HG02973 (cell line): ENCODE measurements at regions not wholly inside any gene's neighbourhood (a gene's known extent, or its start where the extent isn't known, plus 50 kb on each side); places are given as distances from the start of the nearest gene placed in this dataset.

ENCODE experiments used
- ATAC-seq: cut with Tn5 transposase; IDR thresholded peaks from one replicate; pipeline ENCODE4 v1.9.1; 2021; ENCODE audit warnings: moderate library complexity; ENCODE audit not compliant: unreplicated experiment

- no peak for ATAC-seq
Observed at GRCh38 chr7:124692425-124692824, 73.2 kb downstream of the GPR37 start.

GRCh38 chr7:124690840-124691239 lies 74.8 kb downstream of the GPR37 start:
- no peak for ATAC-seq

DNA sequence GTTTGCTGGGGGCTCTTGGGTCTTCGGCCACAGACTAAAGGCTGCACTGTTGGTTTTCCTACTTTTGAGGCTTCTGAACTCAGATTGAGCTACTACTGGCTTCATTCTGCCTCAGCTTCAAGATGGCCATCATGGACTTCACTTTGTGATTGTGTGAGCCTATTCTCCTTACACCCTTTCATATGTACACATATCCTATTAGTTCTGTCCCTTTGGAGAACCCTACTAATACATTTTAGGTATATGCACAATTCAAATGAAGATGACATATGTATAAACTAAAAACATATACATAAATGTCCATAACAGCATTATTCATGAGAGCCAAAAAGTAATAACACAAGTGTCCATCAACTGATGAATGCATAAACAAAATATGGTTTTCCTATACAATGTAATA lies 75.7 kb downstream of the GPR37 start:
- ATAC-seq, result no peak

- ATAC-seq, result no peak
Observed at GRCh38 chr7:124689523-124689922, 76.1 kb downstream of the GPR37 start.

DNA sequence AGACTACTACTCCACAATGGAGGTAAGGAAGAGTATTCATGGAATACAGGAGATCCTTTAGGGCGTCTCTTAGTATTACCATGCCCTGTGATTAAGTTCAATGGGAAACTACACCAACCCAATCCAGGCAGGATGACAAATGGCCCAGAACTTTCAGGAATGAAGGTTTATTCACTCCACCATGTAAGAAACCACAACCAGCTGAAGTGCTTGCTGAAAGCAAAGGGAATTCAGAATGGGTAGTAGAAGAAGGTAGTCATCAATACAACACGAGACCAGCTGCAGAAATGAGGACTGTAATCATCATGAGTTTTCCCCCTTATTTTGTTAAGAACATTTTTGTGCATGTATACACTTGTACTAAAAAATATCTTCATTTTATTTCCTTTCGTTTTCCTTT lies 76.6 kb downstream of the GPR37 start:
- ATAC-seq, result no peak

GRCh38 chr7:124686543-124687171 lies 78.9 kb downstream of the GPR37 start:
- ATAC-seq, result no peak

- ATAC-seq, result no peak
Observed at GRCh38 chr7:124681946-124682345, 83.6 kb downstream of the GPR37 start.

DNA sequence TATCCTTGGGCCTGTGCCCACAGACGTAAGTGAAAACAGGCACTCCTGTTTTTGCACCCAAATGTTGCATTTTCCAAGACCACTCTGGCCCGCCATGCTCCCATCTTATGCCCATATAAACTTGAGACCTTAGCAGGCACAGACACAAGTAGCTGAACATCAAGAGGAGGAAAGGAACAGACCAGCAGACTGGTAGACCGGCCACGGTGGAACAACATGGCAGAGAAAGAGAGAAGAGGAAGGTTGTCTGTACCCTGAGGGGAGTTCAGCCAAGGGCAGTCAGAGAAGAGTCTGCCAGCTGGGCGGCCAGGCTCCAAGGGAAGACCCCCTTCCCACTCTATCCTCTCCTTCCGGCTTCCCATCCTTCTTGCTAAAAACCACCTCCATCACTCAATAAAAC lies 85.3 kb downstream of the GPR37 start:
- ATAC-seq, result no peak

DNA sequence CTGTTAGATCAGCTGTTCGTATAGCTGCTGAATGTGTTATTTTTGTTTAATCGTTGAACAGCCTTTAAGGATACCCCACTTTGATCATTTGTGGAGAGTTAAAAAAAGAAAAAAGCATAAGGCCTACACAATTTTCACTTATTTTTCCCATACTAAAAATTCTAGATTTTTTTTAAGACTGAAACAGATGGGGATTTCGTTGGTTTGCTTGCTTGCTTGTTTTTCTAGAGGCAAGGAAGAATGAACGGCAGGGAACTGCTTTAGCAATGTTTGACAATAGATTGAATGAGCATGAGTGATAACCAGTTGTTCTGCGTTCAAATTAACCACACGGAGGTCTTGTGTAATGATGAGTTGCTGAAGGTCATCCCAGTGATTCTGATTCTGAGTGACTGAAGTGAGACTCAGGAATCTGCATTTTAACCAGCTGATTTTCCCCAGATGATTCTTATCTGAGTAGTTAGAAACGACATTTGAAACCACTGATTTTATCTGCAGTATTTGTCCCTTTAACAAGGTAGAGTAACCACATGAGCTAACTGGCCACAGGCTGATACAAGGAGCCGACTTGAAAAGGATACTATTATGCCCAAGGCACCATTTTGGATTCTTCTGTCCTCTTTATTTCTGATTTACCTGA lies 85.9 kb downstream of the GPR37 start:
- no peak for ATAC-seq

- ATAC-seq, result no peak
Observed at GRCh38 chr7:124679146-124679545, 86.4 kb downstream of the GPR37 start.

- no peak for ATAC-seq
Observed at GRCh38 chr7:124674451-124674850, 91.1 kb downstream of the GPR37 start.

GRCh38 chr7:124672011-124672410 lies 93.6 kb downstream of the GPR37 start:
- ATAC-seq, result no peak

GRCh38 chr7:124667312-124668153 lies 98.1 kb downstream of the GPR37 start:
- no peak for ATAC-seq

- no peak for ATAC-seq
Observed at GRCh38 chr7:124662937-124663336, 102.7 kb downstream of the GPR37 start.

GRCh38 chr7:124662372-124662771 lies 103.2 kb downstream of the GPR37 start:
- ATAC-seq, result no peak

- no peak for ATAC-seq
Observed at GRCh38 chr7:124655990-124656389, 109.6 kb downstream of the GPR37 start.

DNA sequence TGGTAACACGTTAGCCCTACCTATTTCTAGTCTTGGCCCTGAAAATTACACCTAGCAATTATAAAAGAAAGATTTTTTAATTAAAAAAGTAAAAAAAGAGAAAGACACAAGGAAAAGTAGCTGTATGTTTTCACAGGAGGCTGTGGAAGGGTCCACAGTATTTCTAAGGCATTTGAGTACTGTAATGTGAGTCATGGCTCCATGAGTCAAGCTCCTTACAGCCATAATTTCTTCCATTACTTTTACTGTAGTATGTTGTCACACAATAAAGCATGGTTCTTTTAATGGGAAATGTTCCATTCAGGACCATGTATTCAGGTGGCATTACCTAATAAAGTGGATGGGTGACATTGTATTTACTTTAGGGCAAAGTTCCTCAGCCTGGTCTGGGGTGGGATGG lies 113.4 kb downstream of the GPR37 start:
- ATAC-seq, result no peak

- no peak for ATAC-seq
Observed at GRCh38 chr7:124651136-124651535, 114.5 kb downstream of the GPR37 start.

DNA sequence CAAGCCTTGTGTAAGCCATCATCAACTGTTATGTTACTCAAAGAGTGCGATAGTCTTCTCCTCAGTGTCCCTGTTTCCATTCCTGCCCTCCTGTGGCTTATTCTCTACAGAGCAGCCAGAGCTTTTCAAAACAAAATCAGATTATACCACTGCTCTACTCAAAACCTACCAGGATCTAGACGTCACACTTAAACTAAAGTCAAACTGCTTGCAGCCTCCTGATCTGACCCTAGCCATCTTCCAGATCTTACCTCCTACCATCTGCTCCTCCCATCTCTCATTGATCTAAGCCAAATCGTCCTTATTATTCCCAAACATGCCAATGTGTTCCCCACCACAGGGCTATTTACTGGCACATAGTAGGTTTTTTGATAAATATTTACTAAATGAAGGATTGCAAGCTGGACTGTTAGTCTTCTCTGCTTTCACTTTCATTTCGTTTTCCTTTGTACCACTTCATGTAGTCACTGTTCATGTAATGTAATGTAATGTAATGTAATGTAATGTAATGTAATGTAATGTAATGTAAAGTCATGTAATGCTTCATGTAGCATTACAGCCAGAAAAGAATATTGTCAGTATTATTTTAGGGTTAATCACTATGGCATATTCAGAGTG lies 116.1 kb downstream of the GPR37 start:
- no peak for ATAC-seq

DNA sequence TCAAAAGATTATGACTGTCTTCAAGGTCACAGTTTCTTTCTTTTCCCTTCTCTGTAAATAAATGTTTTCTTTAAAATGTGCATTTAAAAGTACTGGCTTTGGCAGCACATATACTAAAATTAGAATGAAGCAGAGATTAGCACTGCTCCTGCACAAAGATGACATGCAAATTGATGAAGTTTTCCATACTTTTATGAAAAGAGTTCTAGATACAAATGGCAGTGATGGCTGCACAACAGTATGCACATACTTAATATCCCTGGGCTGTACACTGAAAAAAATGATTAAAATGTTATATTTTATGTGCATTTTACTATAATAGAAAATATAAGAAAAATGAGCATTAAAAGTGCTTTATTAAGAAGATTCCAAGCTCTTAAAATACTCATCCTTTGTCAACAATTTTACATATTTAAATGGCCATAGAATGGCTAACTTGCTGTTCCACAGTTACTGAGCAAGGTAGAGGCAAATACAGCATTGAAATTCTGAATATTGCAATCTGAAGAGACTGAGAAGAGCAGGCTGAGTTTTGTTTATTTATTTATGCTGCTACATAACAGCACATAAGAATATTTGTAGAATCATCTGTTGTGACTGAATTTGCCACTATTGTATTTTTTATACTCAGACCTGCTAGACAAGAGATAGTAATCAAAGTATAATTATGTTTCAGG lies 117.8 kb downstream of the GPR37 start:
- ATAC-seq, result no peak

DNA sequence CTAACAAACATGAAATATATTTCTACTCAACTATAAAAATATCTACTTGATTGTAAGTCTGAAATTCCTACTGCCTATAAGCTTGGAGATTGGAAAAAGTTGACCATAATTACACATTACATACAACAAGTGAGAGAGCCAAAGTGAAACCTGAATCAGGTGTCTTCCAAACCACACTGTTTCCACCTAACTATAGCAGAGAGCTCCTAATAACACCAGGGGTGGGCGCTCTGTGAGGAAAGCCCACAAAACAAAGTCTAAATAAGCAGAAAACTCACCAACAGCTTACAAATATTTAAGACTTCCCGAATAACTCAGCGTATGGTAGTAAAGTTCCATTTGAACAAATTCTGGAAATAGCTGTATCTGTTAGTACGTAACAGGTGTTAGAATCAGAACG lies 119.9 kb downstream of the GPR37 start:
- no peak for ATAC-seq
